ENCODE measurements at regions not wholly inside any gene's neighbourhood (a gene's known extent, or its start where the extent isn't known, plus 50 kb on each side); places are given as distances from the start of the nearest gene placed in this dataset.
A peak's percentile ranks its signal among the peaks of the same experiment; 100 is the strongest.

DNA sequence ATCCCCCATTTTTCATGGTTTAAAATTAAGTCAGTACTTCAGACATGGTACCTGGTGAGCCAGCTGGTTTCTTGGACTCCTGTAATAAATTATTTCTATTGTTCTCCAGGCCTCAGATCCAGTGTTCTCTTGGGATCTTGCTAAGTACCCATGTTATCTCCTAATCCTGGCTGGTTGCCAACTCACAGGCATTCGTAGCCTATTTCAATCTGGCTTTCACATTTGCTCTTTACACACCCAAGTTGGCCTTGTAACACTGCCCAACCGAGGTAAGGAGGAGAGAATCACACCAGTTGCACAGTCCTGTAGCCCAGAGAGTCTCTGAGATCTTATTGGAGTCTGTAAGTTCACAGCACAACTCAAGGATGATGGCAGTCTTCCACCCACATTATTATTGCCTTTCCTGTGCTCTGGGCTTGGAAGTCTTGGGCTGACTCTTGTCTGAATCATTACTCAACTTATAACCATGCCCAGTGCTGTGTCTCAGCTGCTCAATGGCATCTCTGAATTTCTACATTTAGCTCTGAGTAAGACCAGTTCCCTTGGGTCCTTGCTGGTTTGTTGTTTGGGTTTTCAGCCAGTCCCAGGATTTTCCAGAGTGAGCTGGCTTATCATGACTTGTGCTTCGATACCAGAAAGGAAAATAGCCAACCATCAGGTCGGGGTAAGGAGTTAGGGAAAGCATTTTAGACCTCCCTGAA, 76.6 kb upstream of the KLF12 start:
- no peaks in the 10 kb centered on the region for H3K4me1 Mint-ChIP-seq (ENCODE audit: low read depth)
- DNase-seq (no peak), ATAC-seq (replicated peaks in 1 of 2) (peak in 1 of 2 donors; percentile 33)
- no peaks in the 10 kb centered on the region for H3K27me3 Mint-ChIP-seq (ENCODE audit: low read depth)
- no peaks in the 10 kb centered on the region for H3K36me3 Mint-ChIP-seq (ENCODE audit: insufficient read depth in 2 of 2)
- peaks cover 0 to 7% of the 10 kb centered on the region in 2 donors for H3K9me3 Mint-ChIP-seq
- no peak overlapping the region for H3K4me3 Mint-ChIP-seq
- H3K27ac Mint-ChIP-seq: no peak overlapping the region

DNA sequence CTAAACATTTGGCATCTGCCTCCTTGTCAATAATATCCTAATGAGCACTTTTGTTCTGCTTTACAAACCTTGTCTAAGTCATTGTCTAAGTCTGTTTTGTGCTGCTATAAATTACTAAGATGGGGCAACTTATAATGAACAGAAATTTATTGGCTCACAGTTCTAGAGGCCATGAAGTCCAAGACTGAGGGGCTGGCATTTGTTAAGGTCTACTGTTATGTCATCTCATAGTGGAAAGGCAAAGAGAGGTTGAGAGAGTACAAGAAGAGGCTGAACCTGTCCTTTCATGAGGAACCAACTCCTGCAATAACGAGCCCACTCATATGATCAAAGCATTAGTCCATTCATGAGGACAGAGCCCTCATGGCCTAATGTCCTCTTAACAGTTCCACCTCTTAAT, 72.7 kb upstream of the KLF12 start:
- H3K4me3 Mint-ChIP-seq: no peak overlapping the region
- H3K9me3 Mint-ChIP-seq: peaks cover 0 to 7% of the 10 kb centered on the region in 2 donors
- DNase-seq (no peak), ATAC-seq (replicated peaks in 1 of 2) (no peak)
- H3K36me3 Mint-ChIP-seq (ENCODE audit: insufficient read depth in 2 of 2): no peaks in the 10 kb centered on the region
- no peaks in the 10 kb centered on the region for H3K27me3 Mint-ChIP-seq (ENCODE audit: low read depth)
- H3K4me1 Mint-ChIP-seq (ENCODE audit: low read depth): no peaks in the 10 kb centered on the region
- H3K27ac Mint-ChIP-seq: no peak overlapping the region

DNA sequence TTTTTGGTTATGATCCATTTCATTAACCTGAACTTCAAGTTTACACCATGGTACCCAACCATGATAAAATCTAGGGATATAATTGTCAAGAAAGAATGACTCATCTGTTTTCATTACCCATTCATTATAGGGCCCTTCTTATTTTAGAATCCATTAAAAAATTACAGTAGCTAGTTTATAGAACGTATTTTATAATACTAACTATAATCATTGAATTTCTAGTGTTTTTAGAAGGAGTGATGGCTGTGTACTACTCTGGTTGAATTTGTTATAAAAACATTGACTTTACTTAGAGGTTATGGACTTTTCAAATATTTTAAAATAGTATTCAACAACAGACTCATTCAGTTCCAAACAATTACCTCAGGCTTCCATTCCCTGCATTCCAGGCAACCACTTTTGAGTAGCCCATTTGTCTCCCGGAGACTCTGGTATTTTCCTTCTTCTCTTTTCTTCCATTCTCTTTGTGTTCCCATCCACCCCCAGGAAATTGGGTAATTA, 71.9 kb upstream of the KLF12 start:
- Mint-ChIP-seq H3K27ac (no peak overlapping the region), H3K4me3 (no peak overlapping the region), H3K27me3 (ENCODE audit: low read depth) (no peaks in the 10 kb centered on the region), H3K36me3 (ENCODE audit: insufficient read depth in 2 of 2) (no peaks in the 10 kb centered on the region), H3K9me3 (peaks cover 0 to 7% of the 10 kb centered on the region in 2 donors), H3K4me1 (ENCODE audit: low read depth) (no peaks in the 10 kb centered on the region)
- no peak for ATAC-seq (replicated peaks in 1 of 2)
- no peak for DNase-seq

DNA sequence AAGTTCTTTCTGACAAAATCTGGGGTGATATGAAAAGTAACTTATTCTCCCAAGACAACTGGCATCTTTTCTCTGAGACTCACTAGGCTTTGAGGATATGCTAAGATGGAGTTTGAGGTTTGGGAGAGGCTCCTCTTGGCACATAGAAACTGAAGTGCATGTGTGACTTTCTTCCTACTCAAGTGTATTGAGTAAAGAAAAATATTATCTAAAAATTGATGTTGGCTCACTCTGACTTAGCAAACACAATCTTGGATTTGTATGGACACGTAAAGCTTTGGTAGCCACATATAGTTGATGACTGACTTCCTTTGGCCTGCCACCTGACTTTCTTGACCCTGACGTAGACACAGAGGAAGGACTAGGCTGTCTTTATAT, 71.1 kb upstream of the KLF12 start:
- no peaks in the 10 kb centered on the region for H3K4me1 Mint-ChIP-seq (ENCODE audit: low read depth)

DNA sequence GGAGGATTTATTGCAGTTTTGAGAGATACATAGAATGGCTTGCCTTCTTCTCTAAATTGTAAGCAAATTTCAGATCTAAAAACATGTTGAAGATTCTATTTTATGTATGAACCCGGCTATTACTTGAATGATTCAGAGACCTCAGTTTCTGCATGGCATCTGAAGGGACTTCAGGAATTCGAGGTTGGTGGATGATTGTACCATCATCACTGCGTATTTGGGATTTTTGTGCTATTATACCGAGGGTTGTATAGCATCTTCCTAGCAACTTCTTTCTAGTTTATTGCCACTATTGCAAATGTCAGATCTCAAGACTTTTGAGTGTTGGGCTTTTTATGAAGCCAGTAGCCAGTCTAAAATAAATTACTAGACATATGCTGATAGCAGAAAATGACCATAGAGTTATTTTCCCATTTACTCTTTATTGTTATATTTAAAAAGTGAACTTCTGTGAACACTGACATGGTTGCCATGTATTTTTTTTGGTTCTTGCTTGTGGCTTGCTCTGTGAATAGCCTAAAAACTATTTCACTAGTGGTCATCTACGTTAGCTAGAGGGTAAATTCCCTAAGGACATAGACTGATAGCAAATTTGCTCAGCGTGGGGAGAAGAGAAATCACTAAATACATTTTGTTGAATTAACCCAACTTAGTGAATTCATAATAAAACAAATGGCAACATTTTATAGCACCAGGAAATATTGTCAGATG, 70.6 kb upstream of the KLF12 start:
- H3K36me3 Mint-ChIP-seq (ENCODE audit: insufficient read depth in 2 of 2): no peaks in the 10 kb centered on the region
- no peaks in the 10 kb centered on the region for H3K4me1 Mint-ChIP-seq (ENCODE audit: low read depth)
- H3K27ac Mint-ChIP-seq: no peak overlapping the region
- no peak overlapping the region for H3K4me3 Mint-ChIP-seq
- ATAC-seq (replicated peaks in 1 of 2) (no peak), DNase-seq (no peak)
- H3K9me3 Mint-ChIP-seq: peaks cover 0 to 7% of the 10 kb centered on the region in 2 donors
- no peaks in the 10 kb centered on the region for H3K27me3 Mint-ChIP-seq (ENCODE audit: low read depth)

More for the DNA sequence above, 71.1 kb upstream of the KLF12 start:
- DNase-seq: no peak
- no peaks in the 10 kb centered on the region for H3K36me3 Mint-ChIP-seq (ENCODE audit: insufficient read depth in 2 of 2)
- H3K27ac Mint-ChIP-seq: no peak overlapping the region
- no peaks in the 10 kb centered on the region for H3K27me3 Mint-ChIP-seq (ENCODE audit: low read depth)
- peaks cover 0 to 7% of the 10 kb centered on the region in 2 donors for H3K9me3 Mint-ChIP-seq
- H3K4me3 Mint-ChIP-seq: no peak overlapping the region
- no peak for ATAC-seq (replicated peaks in 1 of 2)

- H3K4me3 Mint-ChIP-seq: no peak overlapping the region
- H3K27me3 Mint-ChIP-seq (ENCODE audit: low read depth): no peaks in the 10 kb centered on the region
- H3K9me3 Mint-ChIP-seq: peaks cover 0 to 7% of the 10 kb centered on the region in 2 donors
- H3K36me3 Mint-ChIP-seq (ENCODE audit: insufficient read depth in 2 of 2): no peaks in the 10 kb centered on the region
- DNase-seq: no peak
- no peaks in the 10 kb centered on the region for H3K4me1 Mint-ChIP-seq (ENCODE audit: low read depth)
- no peak for ATAC-seq (replicated peaks in 1 of 2)
- H3K27ac Mint-ChIP-seq: no peak overlapping the region
These were observed 69.4 kb upstream of the KLF12 start for GRCh38 chr13:74203576-74203975.

DNA sequence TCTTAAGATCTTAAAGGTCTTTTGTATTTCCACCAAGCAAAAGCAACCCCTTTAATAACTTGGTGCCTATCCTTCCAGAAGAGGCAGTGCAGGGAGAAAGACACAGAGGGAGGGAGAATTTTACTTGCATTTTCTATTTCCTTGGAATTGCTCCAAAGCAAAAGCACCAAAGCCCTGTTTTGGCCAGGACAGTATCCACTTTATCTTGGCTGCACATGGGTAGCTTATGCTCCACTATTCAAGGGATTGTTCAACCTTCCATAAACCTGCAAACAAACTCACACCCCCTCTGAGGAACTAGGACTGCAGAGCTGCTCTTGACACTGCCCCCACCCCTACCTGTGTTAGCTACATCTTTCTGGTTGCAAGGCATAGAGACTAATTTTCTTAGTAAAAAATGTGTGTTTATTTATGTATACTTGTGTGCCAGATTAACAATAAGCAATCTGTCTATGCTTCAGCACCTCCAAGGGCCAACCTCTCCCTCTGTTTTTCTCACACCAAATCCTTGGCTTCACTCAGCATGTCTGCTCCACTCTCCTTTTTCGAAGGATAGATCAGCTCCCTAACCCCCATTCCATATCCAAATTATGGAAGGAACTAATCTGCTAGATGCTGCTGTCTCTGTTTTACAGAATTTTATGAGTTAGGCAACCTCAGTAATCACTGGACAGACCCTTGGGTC, 68.1 kb upstream of the KLF12 start:
- Mint-ChIP-seq H3K27ac (no peak overlapping the region), H3K4me1 (ENCODE audit: low read depth) (peaks cover 4% of the 10 kb centered on the region), H3K4me3 (no peak overlapping the region), H3K27me3 (ENCODE audit: low read depth) (no peaks in the 10 kb centered on the region), H3K9me3 (peaks cover 0 to 7% of the 10 kb centered on the region in 2 donors), H3K36me3 (ENCODE audit: insufficient read depth in 2 of 2) (no peaks in the 10 kb centered on the region)
- DNase-seq (no peak), ATAC-seq (replicated peaks in 1 of 2) (no peak)

DNA sequence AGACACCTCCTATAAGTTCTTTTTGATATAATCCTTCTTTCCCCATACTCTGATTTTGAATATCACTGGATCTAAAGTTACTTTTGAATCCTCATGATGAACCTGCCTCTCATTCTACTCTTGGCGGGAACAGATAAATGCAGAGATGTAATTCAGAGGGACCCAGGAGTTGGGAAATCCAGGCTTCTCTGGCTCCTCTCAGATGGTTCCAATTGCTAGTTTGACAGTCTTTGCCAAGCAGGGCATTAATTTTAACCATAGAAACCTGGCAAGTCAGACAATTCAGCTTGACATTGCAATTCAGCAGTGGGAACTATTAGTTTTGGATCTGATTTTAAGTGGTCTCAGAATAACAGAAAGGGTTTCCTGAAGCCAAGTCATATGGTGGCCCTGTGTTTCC, 67.3 kb upstream of the KLF12 start:
- no peaks in the 10 kb centered on the region for H3K36me3 Mint-ChIP-seq (ENCODE audit: insufficient read depth in 2 of 2)
- ATAC-seq (replicated peaks in 1 of 2): no peak
- H3K4me3 Mint-ChIP-seq: no peak overlapping the region
- H3K27me3 Mint-ChIP-seq (ENCODE audit: low read depth): no peaks in the 10 kb centered on the region
- H3K4me1 Mint-ChIP-seq (ENCODE audit: low read depth): peaks cover 4% of the 10 kb centered on the region
- peaks cover 0 to 3% of the 10 kb centered on the region in 2 donors for H3K9me3 Mint-ChIP-seq
- no peak for DNase-seq
- H3K27ac Mint-ChIP-seq: no peak overlapping the region

GRCh38 chr13:74200081-74200480, 65.9 kb upstream of the KLF12 start:
- DNase-seq (no peak), ATAC-seq (replicated peaks in 1 of 2) (no peak)
- H3K9me3 Mint-ChIP-seq: no peaks in the 10 kb centered on the region
- H3K36me3 Mint-ChIP-seq (ENCODE audit: insufficient read depth in 2 of 2): no peaks in the 10 kb centered on the region
- H3K4me1 Mint-ChIP-seq (ENCODE audit: low read depth): peaks cover 4% of the 10 kb centered on the region
- no peak overlapping the region for H3K4me3 Mint-ChIP-seq
- H3K27me3 Mint-ChIP-seq (ENCODE audit: low read depth): no peaks in the 10 kb centered on the region
- H3K27ac Mint-ChIP-seq: no peak overlapping the region

- no peak overlapping the region for H3K27ac Mint-ChIP-seq
- ATAC-seq (replicated peaks in 1 of 2): no peak
- H3K27me3 Mint-ChIP-seq (ENCODE audit: low read depth): no peaks in the 10 kb centered on the region
- H3K4me3 Mint-ChIP-seq: no peak overlapping the region
- H3K4me1 Mint-ChIP-seq (ENCODE audit: low read depth): peaks cover 15% of the 10 kb centered on the region
- DNase-seq: no peak
- H3K9me3 Mint-ChIP-seq: no peaks in the 10 kb centered on the region
- H3K36me3 Mint-ChIP-seq (ENCODE audit: insufficient read depth in 2 of 2): no peaks in the 10 kb centered on the region
These were observed 63.6 kb upstream of the KLF12 start for GRCh38 chr13:74197677-74198429.

GRCh38 chr13:74194846-74195245, 60.6 kb upstream of the KLF12 start:
- Mint-ChIP-seq H3K36me3 (ENCODE audit: insufficient read depth in 2 of 2) (no peaks in the 10 kb centered on the region), H3K4me1 (ENCODE audit: low read depth) (peaks cover 36% of the 10 kb centered on the region), H3K27ac (no peak overlapping the region), H3K9me3 (no peaks in the 10 kb centered on the region), H3K27me3 (ENCODE audit: low read depth) (no peaks in the 10 kb centered on the region), H3K4me3 (no peak overlapping the region)
- DNase-seq (no peak), ATAC-seq (replicated peaks in 1 of 2) (no peak)

GRCh38 chr13:74193391-74193790, 59.2 kb upstream of the KLF12 start:
- no peak overlapping the region for H3K4me3 Mint-ChIP-seq
- DNase-seq: no peak

GRCh38 chr13:74191410-74191809, 57.2 kb upstream of the KLF12 start:
- H3K4me1 Mint-ChIP-seq (ENCODE audit: low read depth): peaks cover 32% of the 10 kb centered on the region
- peak; percentile 76 to 79 for ATAC-seq (replicated peaks in 1 of 2)
- no peaks in the 10 kb centered on the region for H3K27me3 Mint-ChIP-seq (ENCODE audit: low read depth)
- DNase-seq: no peak
- H3K27ac Mint-ChIP-seq: no peak overlapping the region
- H3K36me3 Mint-ChIP-seq (ENCODE audit: insufficient read depth in 2 of 2): no peaks in the 10 kb centered on the region
- no peaks in the 10 kb centered on the region for H3K9me3 Mint-ChIP-seq
- peak overlapping the region in 1 of 2 donors; percentile 53 for H3K4me3 Mint-ChIP-seq

More at GRCh38 chr13:74193391-74193790, 59.2 kb upstream of the KLF12 start:
- H3K4me1 Mint-ChIP-seq (ENCODE audit: low read depth): peaks cover 36% of the 10 kb centered on the region
- no peak overlapping the region for H3K27ac Mint-ChIP-seq
- H3K27me3 Mint-ChIP-seq (ENCODE audit: low read depth): no peaks in the 10 kb centered on the region
- ATAC-seq (replicated peaks in 1 of 2): no peak
- no peaks in the 10 kb centered on the region for H3K36me3 Mint-ChIP-seq (ENCODE audit: insufficient read depth in 2 of 2)
- H3K9me3 Mint-ChIP-seq: no peaks in the 10 kb centered on the region

All from activated T-cell treated with anti-CD3 and anti-CD28 coated beads, Interleukin-2, amount 50 U/mL, for 72 hours (primary cell).